Fibroblast of the aortic adventitia (primary cell): ENCODE measurements at regions not wholly inside any gene's neighbourhood (a gene's known extent, or its start where the extent isn't known, plus 50 kb on each side); places are given as distances from the start of the nearest gene placed in this dataset.
"Not testable (repeated sequence)": the region's sequence is repeated elsewhere in the genome, so short reads cannot be mapped to it uniquely, and the experiment has no call there.

ENCODE experiments used
- DNase-seq: peaks from one replicate; pipeline ENCODE4 v3.0.0-alpha.2; 2010; ENCODE audit warnings: low read depth
- H3K4me3 ChIP-seq: 2 replicates; pipeline ENCODE4 v1.5.1; 2011; ENCODE audit warnings: low read depth, mild to moderate bottlenecking, control low read depth, low read length, moderate library complexity
- TF ChIP-seq, protein P1 (sequence below): IDR thresholded peaks from 2 replicates; pipeline ENCODE4 v1.5.1; 2011; ENCODE audit warnings: mild to moderate bottlenecking, low read length, control low read depth, inconsistent platforms; ENCODE audit not compliant: insufficient read depth

DNA sequence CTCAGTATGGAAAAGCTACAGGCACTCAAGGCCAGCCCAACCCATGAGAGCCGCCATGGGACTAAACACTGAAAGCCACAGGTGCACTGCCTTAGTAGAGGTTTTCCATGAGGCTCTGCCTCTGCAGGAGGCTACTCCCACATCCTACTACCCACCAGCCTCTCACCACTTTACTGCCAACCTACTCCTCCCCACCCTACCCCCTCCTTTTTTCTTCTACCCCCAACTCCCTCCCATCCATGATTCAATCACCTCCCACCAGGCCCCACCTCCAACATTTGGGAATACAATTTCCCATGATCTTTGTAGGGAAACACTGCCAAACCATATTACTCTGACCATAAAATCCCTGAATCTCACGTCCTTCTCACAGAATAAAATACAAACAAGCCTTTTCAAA lies 101.6 kb upstream of the CTSV start:
- no peak for DNase-seq
- TF ChIP-seq, protein P1, sequence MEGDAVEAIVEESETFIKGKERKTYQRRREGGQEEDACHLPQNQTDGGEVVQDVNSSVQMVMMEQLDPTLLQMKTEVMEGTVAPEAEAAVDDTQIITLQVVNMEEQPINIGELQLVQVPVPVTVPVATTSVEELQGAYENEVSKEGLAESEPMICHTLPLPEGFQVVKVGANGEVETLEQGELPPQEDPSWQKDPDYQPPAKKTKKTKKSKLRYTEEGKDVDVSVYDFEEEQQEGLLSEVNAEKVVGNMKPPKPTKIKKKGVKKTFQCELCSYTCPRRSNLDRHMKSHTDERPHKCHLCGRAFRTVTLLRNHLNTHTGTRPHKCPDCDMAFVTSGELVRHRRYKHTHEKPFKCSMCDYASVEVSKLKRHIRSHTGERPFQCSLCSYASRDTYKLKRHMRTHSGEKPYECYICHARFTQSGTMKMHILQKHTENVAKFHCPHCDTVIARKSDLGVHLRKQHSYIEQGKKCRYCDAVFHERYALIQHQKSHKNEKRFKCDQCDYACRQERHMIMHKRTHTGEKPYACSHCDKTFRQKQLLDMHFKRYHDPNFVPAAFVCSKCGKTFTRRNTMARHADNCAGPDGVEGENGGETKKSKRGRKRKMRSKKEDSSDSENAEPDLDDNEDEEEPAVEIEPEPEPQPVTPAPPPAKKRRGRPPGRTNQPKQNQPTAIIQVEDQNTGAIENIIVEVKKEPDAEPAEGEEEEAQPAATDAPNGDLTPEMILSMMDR = no peak
- H3K4me3 ChIP-seq = no peak overlapping the region

DNA sequence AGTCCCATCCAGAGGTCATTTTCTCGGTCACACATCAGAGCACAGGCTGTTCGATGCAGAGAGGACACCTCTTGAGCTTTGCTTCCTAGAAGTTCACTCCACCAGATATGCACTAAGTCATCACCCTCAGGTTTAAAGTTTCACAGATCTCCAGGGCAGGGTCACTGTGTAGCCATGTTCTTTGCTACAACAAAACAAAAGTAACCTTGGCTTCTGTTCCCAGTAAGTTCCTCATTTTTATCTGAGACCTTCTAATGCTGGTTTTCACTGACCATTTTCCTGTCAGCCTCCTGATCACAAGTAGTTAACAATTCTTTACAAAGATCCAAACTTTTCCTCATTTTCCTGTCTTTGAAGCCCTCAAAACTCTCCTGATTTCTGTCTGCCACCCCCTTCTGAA lies 97.5 kb upstream of the CTSV start:
- TF ChIP-seq, protein P1 = no peak
- H3K4me3 ChIP-seq = no peak overlapping the region

DNA sequence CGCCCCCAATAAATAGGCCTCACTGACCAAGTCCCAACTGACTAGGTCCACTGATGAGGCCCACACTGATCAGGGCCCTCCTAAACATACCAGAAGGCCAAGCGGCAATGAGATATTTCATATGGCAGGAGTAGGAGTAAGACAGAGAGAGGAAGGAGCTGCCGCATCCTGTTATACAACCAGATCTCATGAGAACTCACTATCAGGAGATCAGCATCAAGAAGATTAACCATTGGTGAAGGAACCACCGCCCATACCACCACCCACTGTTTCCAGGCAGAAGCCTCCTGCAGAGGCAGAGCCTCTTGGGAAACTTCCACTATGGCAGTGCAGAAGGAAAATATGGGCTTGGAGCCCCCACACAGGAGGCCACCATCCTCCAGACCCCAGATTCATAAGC lies 95.0 kb upstream of the CTSV start:
- DNase-seq, H3K4me3 ChIP-seq: not testable (repeated sequence)

More for the DNA sequence above, 97.5 kb upstream of the CTSV start:
- no peak for DNase-seq

- DNase-seq = no peak
- TF ChIP-seq, protein P1 = no peak
- H3K4me3 ChIP-seq = no peak overlapping the region
Observed at GRCh38 chr9:97132865-97133264, 93.9 kb upstream of the CTSV start.

DNA sequence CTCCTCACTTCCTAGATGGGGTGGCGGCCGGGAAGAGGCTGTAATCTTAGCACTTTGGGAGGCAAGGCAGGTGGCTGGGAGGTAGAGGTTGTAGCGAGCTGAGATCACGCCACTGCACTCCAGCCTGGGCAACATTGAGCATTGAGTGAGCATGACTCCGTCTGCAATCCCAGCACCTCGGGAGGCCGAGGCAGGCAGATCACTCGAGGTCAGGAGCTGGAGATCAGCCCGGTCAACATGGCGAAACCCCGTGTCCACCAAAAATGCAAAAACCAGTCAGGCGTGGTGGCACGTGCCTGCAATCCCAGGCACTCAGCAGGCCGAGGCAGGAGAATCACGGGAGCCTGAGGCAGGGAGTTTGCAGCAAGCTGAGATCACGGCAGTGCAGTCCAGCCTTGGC lies 91.9 kb upstream of the CTSV start:
- DNase-seq, H3K4me3 ChIP-seq: not testable (repeated sequence)

- not testable (repeated sequence) for DNase-seq, H3K4me3 ChIP-seq
Observed at GRCh38 chr9:97130387-97130786, 91.4 kb upstream of the CTSV start.

GRCh38 chr9:97128919-97129318 lies 90.0 kb upstream of the CTSV start:
- no peak for DNase-seq

GRCh38 chr9:97124256-97124655 lies 85.3 kb upstream of the CTSV start:
- TF ChIP-seq, protein P1 = no peak
- H3K4me3 ChIP-seq = no peak overlapping the region
- DNase-seq = no peak

More at GRCh38 chr9:97128919-97129318, 90.0 kb upstream of the CTSV start:
- no peak overlapping the region for H3K4me3 ChIP-seq
- TF ChIP-seq, protein P1 = no peak

DNA sequence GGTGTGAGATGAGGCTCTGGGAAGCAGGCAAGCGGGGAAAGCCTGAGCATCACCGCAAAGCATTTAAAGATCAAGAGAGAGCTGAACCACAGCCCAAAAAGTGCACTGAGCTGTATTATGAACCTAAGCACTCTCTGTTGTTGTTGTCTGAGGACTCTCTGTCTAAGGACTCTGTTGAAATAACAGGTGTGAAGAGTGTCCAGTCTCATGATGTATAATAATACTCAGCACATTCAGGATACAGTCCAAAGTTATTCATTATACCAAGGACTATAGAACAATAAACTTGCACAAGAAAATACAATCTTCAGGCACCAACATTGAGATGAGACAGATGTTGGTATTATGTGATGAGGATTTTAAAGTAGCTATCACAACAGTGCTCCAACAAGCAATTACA lies 71.8 kb upstream of the CTSV start:
- no peak overlapping the region for H3K4me3 ChIP-seq
- no peak for DNase-seq
- TF ChIP-seq, protein P1 = no peak
